DND-41 (cell line): ENCODE measurements at regions not wholly inside any gene's neighbourhood (a gene's known extent, or its start where the extent isn't known, plus 50 kb on each side); places are given as distances from the start of the nearest gene placed in this dataset.

Source experiments
- EZH2 ChIP-seq: IDR thresholded peaks from 3 replicates; pipeline ENCODE4 v1.6.1; 2012; ENCODE audit warnings: borderline replicate concordance, low read depth, mild to moderate bottlenecking, moderate library complexity, low read length, inconsistent platforms; ENCODE audit not compliant: severe bottlenecking
- TF ChIP-seq, protein P1 (sequence below): IDR thresholded peaks from 2 replicates; pipeline ENCODE4 v1.5.1; 2012; ENCODE audit warnings: borderline replicate concordance, low read length, moderate library complexity, mild to moderate bottlenecking; ENCODE audit not compliant: poor library complexity, severe bottlenecking; ENCODE audit errors: extremely low read depth

DNA sequence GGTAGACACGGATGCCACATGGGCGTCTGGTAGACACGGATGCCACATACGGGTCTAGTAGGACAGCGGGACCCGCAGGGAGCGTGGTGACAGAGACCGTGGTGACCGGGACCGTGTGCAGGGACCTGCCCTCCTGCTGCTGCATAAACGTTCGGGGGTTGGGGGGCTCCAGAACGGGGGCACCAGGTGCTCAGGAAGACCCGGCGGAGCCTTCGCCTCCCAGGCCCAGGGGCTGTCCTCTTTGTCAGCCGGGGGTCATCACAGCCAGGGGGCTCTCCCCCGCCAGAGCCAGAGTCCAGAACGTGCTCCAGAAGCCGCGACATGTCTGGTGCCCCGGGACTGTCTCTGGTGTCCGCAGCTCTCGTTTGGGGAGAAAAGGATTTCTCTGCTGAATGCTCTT is 69.2 kb upstream of the ADGRA1 start:
- TF ChIP-seq EZH2: no peak
- TF ChIP-seq, protein P1, sequence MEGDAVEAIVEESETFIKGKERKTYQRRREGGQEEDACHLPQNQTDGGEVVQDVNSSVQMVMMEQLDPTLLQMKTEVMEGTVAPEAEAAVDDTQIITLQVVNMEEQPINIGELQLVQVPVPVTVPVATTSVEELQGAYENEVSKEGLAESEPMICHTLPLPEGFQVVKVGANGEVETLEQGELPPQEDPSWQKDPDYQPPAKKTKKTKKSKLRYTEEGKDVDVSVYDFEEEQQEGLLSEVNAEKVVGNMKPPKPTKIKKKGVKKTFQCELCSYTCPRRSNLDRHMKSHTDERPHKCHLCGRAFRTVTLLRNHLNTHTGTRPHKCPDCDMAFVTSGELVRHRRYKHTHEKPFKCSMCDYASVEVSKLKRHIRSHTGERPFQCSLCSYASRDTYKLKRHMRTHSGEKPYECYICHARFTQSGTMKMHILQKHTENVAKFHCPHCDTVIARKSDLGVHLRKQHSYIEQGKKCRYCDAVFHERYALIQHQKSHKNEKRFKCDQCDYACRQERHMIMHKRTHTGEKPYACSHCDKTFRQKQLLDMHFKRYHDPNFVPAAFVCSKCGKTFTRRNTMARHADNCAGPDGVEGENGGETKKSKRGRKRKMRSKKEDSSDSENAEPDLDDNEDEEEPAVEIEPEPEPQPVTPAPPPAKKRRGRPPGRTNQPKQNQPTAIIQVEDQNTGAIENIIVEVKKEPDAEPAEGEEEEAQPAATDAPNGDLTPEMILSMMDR: no peak
